GM21786 (cell line): ENCODE measurements at regions not wholly inside any gene's neighbourhood (a gene's known extent, or its start where the extent isn't known, plus 50 kb on each side); places are given as distances from the start of the nearest gene placed in this dataset.

ENCODE experiments used
- ATAC-seq: cut with Tn5 transposase; IDR thresholded peaks from one replicate; pipeline ENCODE4 v1.9.1; 2021; ENCODE audit not compliant: unreplicated experiment

- ATAC-seq = peak; percentile 74
Measured at GRCh38 chr6:166106076-166106686, 61.5 kb downstream of the TBXT start.

GRCh38 chr6:166105341-166106075 is 62.1 kb downstream of the TBXT start:
- ATAC-seq = no peak

- no peak for ATAC-seq
Measured at GRCh38 chr6:166104872-166105271, 62.8 kb downstream of the TBXT start.

- ATAC-seq = no peak
Measured at GRCh38 chr6:166104107-166104506, 63.5 kb downstream of the TBXT start.

- ATAC-seq = no peak
Measured at GRCh38 chr6:166101819-166102419, 65.7 kb downstream of the TBXT start.

- peak; percentile 97 for ATAC-seq
Measured at GRCh38 chr6:166097914-166098522, 69.6 kb downstream of the TBXT start.

- no peak for ATAC-seq
Measured at GRCh38 chr6:166087852-166088251, 79.8 kb downstream of the TBXT start.

GRCh38 chr6:166087246-166087645 is 80.4 kb downstream of the TBXT start:
- no peak for ATAC-seq

- no peak for ATAC-seq
Measured at GRCh38 chr6:166085500-166085899, 82.2 kb downstream of the TBXT start.

GRCh38 chr6:166084951-166085350 is 82.7 kb downstream of the TBXT start:
- no peak for ATAC-seq

- no peak for ATAC-seq
Measured at GRCh38 chr6:166079841-166080240, 87.8 kb downstream of the TBXT start.

GRCh38 chr6:166078294-166078693 is 89.4 kb downstream of the TBXT start:
- ATAC-seq = no peak

- no peak for ATAC-seq
Measured at GRCh38 chr6:166076625-166077024, 91.0 kb downstream of the TBXT start.

GRCh38 chr6:166075925-166076324 is 91.7 kb downstream of the TBXT start:
- ATAC-seq = no peak

- no peak for ATAC-seq
Measured at GRCh38 chr6:166075186-166075585, 92.5 kb downstream of the TBXT start.

GRCh38 chr6:166073082-166073481 is 94.6 kb downstream of the TBXT start:
- no peak for ATAC-seq

- no peak for ATAC-seq
Measured at GRCh38 chr6:166068768-166069167, 98.9 kb downstream of the TBXT start.

GRCh38 chr6:166058064-166058739 is 109.4 kb downstream of the TBXT start:
- ATAC-seq = no peak

GRCh38 chr6:166057431-166057830 is 110.2 kb downstream of the TBXT start:
- ATAC-seq = no peak

- ATAC-seq = no peak
Measured at GRCh38 chr6:166056637-166057036, 111.0 kb downstream of the TBXT start.

- ATAC-seq = no peak
Measured at GRCh38 chr6:166055801-166056200, 111.8 kb downstream of the TBXT start.
